CD4-positive, alpha-beta T cell treated with Interferon gamma for 1 hour (primary cell): ENCODE measurements at regions not wholly inside any gene's neighbourhood (a gene's known extent, or its start where the extent isn't known, plus 50 kb on each side); places are given as distances from the start of the nearest gene placed in this dataset.

Experiments
- DNase-seq: peaks from one replicate; pipeline ENCODE4 v3.0.0-alpha.2; 2020

DNA sequence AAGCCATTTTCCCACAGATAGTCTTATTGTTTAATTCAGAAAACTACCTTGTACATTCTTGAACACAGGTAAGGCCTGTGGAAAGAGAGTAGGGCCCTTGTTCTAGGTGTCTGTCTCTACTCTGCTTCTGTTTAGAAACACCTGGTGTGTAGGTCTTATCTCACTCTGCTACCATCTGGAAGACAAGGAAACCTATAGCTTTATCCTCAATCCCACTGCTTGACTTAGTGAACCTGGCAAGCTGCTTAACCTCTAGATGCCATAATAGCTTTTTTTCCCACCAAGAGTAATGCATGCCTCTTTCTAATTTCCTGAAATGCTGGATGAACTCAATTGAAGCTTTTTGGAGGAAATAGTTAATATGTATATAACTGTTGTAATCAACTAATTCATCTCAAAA is 82.6 kb upstream of the RAP2B start:
- DNase-seq, result no peak

DNA sequence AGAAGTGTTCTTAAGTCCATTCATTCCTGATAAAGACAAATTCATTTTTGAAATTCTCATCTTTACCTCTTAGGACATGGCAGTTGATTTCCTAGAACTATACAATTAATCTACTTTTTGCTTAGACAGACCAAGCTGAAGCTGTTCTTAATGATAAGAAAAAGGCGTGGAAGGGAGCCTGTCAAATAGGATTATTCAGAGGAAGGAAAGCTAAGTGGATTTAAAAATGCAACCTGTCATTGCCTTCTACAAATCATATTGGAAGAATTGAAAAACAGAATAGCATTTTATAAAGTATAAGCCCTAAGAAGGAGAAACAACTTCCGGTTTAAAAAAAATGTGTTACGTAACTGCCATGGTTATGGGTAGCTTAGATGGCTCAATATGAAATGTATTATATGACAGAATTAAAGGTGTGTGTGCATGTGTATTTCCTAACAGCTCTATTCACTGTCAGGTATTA is 81.2 kb upstream of the RAP2B start:
- no peak for DNase-seq

DNA sequence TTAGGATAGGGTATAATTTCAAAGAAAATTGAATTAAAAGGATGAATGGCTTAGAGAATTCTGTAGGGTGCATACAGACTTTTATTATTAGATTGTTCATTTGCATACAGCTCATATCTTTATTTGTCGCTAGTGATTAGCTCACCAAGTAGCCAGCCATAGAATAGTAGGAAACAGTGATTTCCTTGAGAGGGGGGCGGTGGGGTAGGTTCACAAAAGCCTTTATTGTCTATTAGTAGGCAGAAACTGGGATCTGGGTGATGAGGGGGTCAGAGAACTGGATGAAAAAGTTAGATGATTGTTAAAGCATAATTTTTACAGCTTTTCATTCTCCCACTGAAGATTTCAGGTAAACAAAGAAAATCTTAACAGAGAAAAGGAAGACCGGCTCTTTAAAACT is 77.6 kb upstream of the RAP2B start:
- no peak for DNase-seq

DNA sequence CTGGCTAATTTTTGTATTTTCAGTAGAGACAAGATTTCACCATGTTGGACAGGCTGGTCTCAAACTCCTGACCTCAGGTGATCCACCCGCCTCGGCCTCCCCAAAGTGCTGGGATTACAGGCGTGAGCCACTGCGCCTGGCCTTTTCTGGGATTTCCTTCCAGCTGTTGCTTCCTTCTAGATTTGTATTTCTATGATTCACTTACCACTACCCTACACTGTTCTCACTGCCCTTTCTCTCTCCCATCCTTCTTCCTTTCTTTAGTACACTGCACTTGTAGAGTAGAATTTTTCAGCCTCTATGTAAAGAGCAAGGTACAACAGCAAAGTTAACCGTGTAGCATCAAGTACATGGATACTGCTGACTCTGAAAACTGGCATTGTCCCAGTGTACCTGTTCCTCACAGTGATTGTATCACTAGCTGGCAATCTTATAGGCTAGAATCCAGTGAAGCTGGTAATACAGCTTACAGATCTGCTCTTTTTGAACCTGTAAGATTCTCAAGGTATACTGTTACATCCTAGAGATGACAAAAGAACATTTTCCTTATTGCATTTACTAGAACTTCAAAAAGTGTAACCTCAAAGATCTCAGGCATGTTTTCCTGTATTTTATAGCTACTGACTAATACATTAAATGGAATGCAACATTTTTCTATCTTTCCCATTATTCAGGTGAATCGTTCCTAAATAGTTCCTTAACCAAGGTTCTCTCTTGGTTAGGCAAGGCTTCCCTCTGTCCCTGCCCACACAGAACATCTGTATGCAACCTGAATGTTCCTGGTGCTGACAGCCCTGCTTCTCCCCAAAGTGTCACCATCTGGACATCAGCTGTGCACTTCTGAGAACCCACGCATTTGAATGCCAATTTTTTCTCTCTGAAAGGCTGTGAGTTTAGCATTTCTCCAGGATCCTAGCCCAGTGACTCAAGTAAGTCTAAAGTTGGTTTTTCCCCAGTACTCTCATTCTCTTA is 74.1 kb upstream of the RAP2B start:
- no peak for DNase-seq

DNA sequence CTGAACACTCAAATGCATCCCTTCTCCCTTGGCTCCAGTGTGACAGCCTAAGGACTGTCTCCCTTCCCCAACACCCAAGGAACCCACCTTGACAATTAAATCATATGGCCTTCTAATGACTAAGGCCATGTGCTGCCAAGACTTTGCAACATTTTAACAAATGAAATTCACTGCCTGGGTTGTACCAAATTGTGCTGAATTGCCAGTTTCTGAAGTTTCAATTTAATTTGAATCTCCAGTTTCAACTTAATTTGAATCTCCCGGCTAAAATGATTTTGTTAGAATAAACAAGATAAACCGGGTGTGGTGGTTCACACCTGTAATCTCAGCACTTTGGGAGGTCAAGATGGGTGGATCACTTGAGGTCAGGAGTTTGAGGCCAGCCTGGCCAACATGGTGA is 72.4 kb upstream of the RAP2B start:
- DNase-seq, result no peak

DNA sequence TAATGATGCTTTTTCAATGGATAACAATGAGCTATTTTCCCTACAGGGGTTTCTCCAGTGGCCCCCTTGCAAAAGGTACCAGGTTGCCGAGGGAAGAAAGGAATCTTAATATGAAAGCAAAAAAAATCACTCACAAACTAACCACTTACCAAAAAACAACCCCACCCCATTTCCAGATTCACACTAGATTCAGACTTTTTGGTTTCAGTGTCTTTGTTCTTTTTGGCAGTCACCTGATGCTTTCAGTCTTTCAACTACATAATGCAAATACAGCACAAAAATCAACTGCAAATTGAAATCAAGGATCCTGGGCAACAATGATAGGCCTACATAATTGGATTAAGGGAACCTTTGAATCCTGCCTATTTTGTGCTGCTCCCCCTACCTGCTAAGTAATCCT is 71.1 kb upstream of the RAP2B start:
- DNase-seq, result no peak

DNA sequence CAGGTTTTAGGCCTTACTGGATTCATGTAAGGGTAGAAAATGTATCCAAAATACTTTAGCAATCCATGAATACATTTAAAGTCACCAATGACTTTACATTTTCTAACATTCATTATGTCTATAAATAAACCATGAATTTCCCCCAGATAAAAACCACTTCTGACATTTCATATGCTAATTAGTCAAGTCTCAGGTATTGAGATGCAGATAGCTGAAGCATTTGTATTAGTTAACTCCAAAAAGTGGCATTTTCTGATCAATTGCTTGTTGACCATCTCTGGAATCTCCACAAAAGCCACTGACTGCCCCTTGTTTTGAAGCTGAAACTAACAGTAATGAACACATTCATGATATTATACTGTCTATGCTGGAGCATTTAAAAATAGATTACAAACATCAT is 68.4 kb upstream of the RAP2B start:
- DNase-seq, result no peak

DNA sequence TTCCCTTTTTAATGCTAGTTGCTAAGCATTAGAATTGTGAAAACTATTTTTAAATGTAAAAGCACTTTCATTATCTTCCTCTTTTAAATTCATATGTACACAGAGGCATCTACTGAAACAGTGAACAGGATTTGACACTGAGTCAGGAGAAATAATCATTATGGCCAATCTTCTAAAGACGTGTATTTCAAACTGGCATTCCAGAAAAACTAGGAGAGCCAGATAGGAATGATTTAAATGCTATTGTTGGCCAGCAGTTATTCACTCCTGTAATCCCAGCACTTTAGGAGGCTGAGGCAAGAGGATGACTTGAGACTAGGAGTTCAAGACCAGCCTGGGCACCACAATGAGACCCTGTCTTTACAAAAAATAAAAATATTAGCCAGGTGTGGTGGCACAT is 67.6 kb upstream of the RAP2B start:
- DNase-seq, result no peak

DNA sequence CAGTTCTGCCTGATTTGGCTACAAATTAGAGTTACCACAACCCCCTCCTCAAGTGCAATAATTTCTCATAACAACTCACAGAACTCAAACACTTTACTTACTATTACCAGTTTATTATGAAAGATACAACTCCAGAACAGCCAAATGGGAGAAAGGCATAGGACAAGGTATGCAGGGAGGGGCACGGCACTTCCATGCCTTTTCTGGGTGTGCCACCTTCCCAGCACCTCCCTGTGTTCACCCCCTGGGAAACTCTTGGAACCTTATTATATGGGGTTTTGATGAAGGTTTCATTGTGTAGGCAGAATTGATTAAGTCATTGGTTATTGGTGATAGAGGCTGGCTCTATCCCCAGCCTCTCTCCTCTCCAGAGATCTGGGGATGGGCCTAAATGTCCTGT is 66.6 kb upstream of the RAP2B start:
- DNase-seq, result no peak

DNA sequence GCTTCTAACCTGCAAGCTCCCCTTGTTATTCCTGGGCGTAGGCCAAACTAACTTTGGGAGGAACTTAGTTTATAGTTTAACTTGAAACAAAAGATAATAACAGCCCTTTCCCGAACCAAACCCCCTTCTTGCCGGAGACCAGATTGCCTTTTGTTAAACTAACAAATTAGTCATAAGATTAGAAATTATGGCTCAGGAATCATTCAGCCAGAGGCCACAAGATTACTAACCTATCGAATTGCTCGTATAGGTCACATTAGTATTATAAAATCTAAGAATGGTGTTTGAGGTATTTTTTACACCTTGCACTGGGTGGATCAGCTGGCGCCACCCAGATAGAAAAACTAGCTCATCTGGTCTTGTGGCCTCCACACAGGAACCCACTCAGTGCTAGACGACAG is 65.3 kb upstream of the RAP2B start:
- DNase-seq, result no peak

DNA sequence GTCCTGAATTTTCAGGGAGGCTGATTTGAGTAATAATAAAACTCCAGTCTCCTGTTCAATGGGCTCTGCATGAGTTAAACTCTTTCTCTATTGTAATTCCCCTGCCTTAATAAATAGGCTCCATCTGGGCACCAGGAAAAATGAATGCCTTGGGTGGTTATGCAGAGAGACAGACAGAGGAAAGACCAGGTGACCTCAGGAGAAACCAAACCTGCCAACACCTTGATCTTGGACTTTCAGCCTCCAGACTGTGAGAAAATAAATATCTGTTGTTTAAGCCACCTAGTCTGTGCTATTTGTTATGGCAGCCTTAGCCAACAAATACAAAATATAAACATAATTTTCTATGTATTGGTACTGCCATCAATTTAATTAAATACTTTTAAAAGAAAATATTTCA is 64.8 kb upstream of the RAP2B start:
- DNase-seq, result no peak

DNA sequence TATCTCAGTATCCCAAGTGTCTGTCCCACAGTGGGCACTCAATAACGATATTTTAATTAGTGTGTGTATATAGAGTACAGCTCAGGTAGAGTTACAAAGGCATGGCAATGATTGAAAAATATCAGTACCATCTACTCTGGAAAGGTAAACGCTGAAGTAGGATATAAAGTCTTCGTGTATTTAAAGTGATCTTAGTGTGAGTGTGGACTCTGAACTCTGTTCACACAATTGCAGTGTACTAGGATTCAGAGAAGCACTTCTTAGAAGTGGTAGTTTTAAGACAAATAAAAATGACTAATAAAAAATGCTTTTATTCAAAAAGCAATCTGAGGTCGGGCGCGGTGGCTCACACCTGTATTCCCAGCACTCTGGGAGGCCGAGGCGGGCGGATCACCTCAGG is 62.9 kb upstream of the RAP2B start:
- DNase-seq, result no peak

DNA sequence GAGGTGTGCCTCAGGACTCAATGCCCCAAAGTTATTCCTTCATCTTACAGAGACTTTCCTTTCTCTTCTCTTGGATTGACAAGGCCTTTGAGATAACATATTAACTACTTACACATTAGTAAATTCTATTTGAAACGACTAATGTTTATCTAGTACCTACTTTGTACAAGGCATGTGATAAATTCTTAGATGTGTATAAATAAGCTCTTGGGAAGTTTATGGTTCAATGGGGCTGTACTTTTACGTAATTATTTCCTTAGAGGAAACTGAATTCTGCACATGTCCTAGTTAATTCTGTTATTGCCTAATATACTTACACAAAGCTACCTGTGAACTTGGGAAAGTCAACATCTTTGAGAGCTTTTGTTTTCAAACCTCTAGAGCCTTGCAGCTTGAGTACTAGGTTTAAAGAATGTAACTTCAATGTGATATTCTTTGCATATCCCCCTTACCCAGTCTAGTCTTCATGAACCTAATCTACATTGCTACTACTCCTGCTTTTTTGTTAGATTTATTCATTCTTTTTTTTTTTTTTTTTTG is 58.5 kb upstream of the RAP2B start:
- no peak for DNase-seq

DNA sequence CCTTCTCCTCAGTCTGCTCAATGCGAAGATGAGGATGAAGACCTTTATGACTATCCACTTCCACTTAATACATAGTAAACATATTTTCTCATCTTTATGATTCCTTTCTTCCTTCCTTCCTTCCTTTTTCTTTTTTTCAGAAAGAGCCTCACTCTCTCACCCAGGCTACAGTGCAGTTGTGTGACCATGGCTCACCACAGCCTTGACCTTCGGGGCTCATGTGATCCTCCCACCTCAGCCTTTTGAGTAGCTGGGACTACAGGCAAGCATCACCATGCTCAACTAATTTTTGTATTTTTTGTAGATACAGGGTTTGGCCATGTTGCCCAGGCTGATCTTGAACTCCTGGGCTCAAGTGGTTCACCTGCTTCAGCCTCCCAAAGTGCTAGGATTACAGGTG is 52.0 kb upstream of the RAP2B start:
- DNase-seq, result no peak

DNA sequence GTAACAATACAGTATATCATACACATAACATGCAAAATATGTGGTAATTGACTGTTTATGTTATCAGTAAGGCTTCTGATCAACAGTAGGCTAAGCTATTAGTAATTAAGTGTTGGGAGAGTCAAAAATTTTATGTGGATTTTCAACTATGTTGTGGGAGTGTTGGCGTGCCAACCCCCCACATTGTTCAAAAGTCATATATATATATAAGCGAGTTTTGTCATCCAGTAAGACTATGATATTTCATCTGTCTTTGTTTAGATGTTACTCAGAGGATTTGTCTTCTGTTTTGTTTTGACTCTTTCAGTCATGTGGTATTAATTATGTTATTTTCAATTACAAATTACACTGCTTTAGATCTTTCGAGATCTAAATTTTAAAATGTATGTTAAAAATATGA is 51.0 kb upstream of the RAP2B start:
- no peak for DNase-seq
